Panc1 (cell line): ENCODE measurements at regions not wholly inside any gene's neighbourhood (a gene's known extent, or its start where the extent isn't known, plus 50 kb on each side); places are given as distances from the start of the nearest gene placed in this dataset.

Experiments used
- ATAC-seq: fragments of 200-7000 bp; cut with Tn5 transposase; 2 replicates; pipeline ENCODE4 v1.9.1; 2020; ENCODE audit warnings: mild to moderate bottlenecking, moderate library complexity
- BruUV-seq: library from RNA; stranded (reverse); fragments of 400-500 nt; replicated peaks from 2 replicates; lab custom pipeline; 2021; lab: Mats Ljungman, UMichigan
- CTCF ChIA-PET: fragments of 300-600 bp; sonication (Branson Sonifier 250); formaldehyde crosslinking; loops from one replicate; lab custom pipeline; 2022; ENCODE audit warnings: antibody characterized with exemption; lab: Charles Lee
- POLR2A ChIA-PET: fragments of 300-600 bp; sonication (Branson Sonifier 250); formaldehyde crosslinking; loops from one replicate; lab custom pipeline; 2022; ENCODE audit warnings: antibody characterized with exemption; lab: Charles Lee
- DNase-seq: peaks from one replicate; pipeline ENCODE4 v3.0.0-alpha.2; 2010; ENCODE audit warnings: low read depth, low spot score
- H3K27ac ChIP-seq: 2 replicates; pipeline ENCODE4 v1.5.1; 2011; ENCODE audit warnings: mild to moderate bottlenecking, low read length, inconsistent platforms
- H3K27me3 ChIP-seq: fragments of 200-500 bp; sonication (Bioruptor generic); 2 replicates; pipeline ENCODE4 v1.6.0; 2014; ENCODE audit warnings: low read length, inconsistent platforms; ENCODE audit not compliant: control insufficient read depth, insufficient read depth
- H3K36me3 ChIP-seq: fragments of 200-500 bp; sonication (Bioruptor generic); 2 replicates; pipeline ENCODE4 v1.5.1; 2014; ENCODE audit warnings: inconsistent platforms, mild to moderate bottlenecking, low read length, moderate library complexity; ENCODE audit not compliant: control insufficient read depth, insufficient read depth
- H3K4me1 ChIP-seq: 2 replicates; pipeline ENCODE4 v1.5.1; 2011; ENCODE audit warnings: inconsistent platforms, mild to moderate bottlenecking, low read length, moderate library complexity; ENCODE audit not compliant: control insufficient read depth, insufficient read depth
- H3K4me3 ChIP-seq, 2 experiments: 2 replicates each; pipeline ENCODE4 v1.5.1; 2011 to 2012; ENCODE audit warnings: low read depth in 2 of 2, low read length in 2 of 2, mild to moderate bottlenecking in 2 of 2, inconsistent platforms in 1 of 2, moderate library complexity in 1 of 2
- H3K9me3 ChIP-seq: fragments of 200-500 bp; sonication (Bioruptor generic); 2 replicates; pipeline ENCODE4 v1.5.1; 2014; ENCODE audit warnings: low read depth, mild to moderate bottlenecking, inconsistent platforms, low read length, moderate library complexity; ENCODE audit not compliant: control insufficient read depth, insufficient read depth
- CTCF ChIP-seq: fragments of 450-650 bp; IDR thresholded peaks from 2 replicates; pipeline ENCODE4 v1.5.1; 2017; ENCODE audit warnings: mild to moderate bottlenecking
- POLR2AphosphoS5 ChIP-seq: IDR thresholded peaks from 2 replicates; pipeline ENCODE4 v1.6.1; 2012; ENCODE audit warnings: mild to moderate bottlenecking, low read depth, low read length, moderate library complexity
- REST ChIP-seq, 2 experiments: IDR thresholded peaks; 2 replicates each; pipeline ENCODE4 v1.6.1; 2011 to 2012; ENCODE audit warnings: low read depth in 2 of 2, control low read depth in 1 of 2, low read length in 1 of 2, mild to moderate bottlenecking in 1 of 2, moderate library complexity in 1 of 2; ENCODE audit not compliant: insufficient read depth in 1 of 2
- SIN3A ChIP-seq: IDR thresholded peaks from 2 replicates; pipeline ENCODE4 v1.6.1; 2012; ENCODE audit warnings: low read depth, mild to moderate bottlenecking, low read length, moderate library complexity, borderline replicate concordance; ENCODE audit not compliant: insufficient read depth
- TCF7L2 ChIP-seq: IDR thresholded peaks from 2 replicates; pipeline ENCODE4 v1.6.1; 2011; ENCODE audit warnings: mild to moderate bottlenecking, low read depth, low read length, inconsistent platforms
- in situ Hi-C: cut with HindIII; loops from 2 replicates; pipeline ENCODE4 v1.10.0; 2016; ENCODE audit warnings: low sequenced_read_pairs, low pct_unique_long_range_greater_than_20kb
- intact Hi-C: fragments of 100-400 bp; cut with micrococcal nuclease; formaldehyde crosslinking; loops from one replicate; pipeline ENCODE4 v1.10.0; 2022; ENCODE audit not compliant: unreplicated experiment

- H3K27me3 ChIP-seq: no peaks in the 10 kb centered on the region
- no peak for TF ChIP-seq REST (IDR thresholded peaks at IDR 0.05; ENCODE audit: insufficient read depth in 1 of 2, low read depth in 2 of 2, low read length in 1 of 2)
- no peak for TF ChIP-seq TCF7L2
- no peak for TF ChIP-seq SIN3A
- no peak for TF ChIP-seq CTCF
- TF ChIP-seq POLR2AphosphoS5: no peak
- no peak overlapping the region for H3K4me3 ChIP-seq
- no peaks in the 10 kb centered on the region for H3K4me1 ChIP-seq
- ATAC-seq (no peak), DNase-seq (no peak)
- H3K36me3 ChIP-seq: no peaks in the 10 kb centered on the region
- no peaks in the 10 kb centered on the region for H3K9me3 ChIP-seq
- in situ Hi-C loops (no loop called here), intact Hi-C loops (no loop called here)
- POLR2A ChIA-PET: no interaction called here
- H3K27ac ChIP-seq: no peak overlapping the region
- CTCF ChIA-PET: no interaction called here
- no TSS peak for BruUV-seq
Observed at GRCh38 chr13:105982219-105982930, 553.1 kb downstream of the EFNB2 start.

GRCh38 chr13:105979131-105980011 lies 556.1 kb downstream of the EFNB2 start:
- no peaks in the 10 kb centered on the region for H3K27me3 ChIP-seq
- TF ChIP-seq TCF7L2 (peak; percentile 60; the same call in 1 of the 2 replicates), SIN3A (no peak), POLR2AphosphoS5 (no peak)
- BruUV-seq: no TSS peak
- DNase-seq (no peak), ATAC-seq (peak; percentile 86)
- POLR2A ChIA-PET: no interaction called here
- in situ Hi-C loops (no loop called here), intact Hi-C loops (no loop called here)
- no peak overlapping the region for H3K4me3 ChIP-seq
- H3K4me1 ChIP-seq: no peaks in the 10 kb centered on the region
- peak overlapping the region; percentile 51; the same call in 1 of the 2 replicates for H3K27ac ChIP-seq
- CTCF ChIA-PET: no interaction called here
- H3K9me3 ChIP-seq: no peaks in the 10 kb centered on the region
- H3K36me3 ChIP-seq: no peaks in the 10 kb centered on the region
